Medulla oblongata (tissue), 1 donor: ENCODE measurements at regions not wholly inside any gene's neighbourhood (a gene's known extent, or its start where the extent isn't known, plus 50 kb on each side); places are given as distances from the start of the nearest gene placed in this dataset.
"Not testable (repeated sequence)": the region's sequence is repeated elsewhere in the genome, so short reads cannot be mapped to it uniquely, and the experiment has no call there.

Source experiments
- DNase-seq: peaks from one replicate; pipeline ENCODE4 v3.0.0-alpha.2; 2015; ENCODE audit errors: extremely low spot score

GRCh38 chr2:193222454-193222853 lies 1027.7 kb upstream of the TMEFF2 start:
- no peak for DNase-seq

- no peak for DNase-seq
Measured at GRCh38 chr2:193219413-193219812, 1024.7 kb upstream of the TMEFF2 start.

DNA sequence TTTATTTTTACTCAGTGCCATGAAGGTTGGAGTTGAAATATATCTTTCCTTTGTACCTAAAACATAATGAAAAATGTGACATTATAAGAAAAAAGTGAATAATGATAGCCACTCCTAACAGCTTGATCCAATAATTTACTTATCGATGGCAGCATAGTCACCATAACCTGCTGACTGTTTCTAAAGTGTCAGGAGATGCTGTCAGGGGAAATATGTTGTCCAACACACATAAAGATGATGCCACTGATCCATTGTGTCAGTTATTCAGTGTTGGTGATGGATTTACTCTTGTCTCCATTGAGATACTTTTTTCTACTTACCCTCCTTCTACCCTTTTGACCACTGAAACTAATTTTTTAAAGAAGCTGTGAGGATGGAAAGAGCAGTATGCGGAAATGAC lies 1006.9 kb upstream of the TMEFF2 start:
- DNase-seq = no peak

DNA sequence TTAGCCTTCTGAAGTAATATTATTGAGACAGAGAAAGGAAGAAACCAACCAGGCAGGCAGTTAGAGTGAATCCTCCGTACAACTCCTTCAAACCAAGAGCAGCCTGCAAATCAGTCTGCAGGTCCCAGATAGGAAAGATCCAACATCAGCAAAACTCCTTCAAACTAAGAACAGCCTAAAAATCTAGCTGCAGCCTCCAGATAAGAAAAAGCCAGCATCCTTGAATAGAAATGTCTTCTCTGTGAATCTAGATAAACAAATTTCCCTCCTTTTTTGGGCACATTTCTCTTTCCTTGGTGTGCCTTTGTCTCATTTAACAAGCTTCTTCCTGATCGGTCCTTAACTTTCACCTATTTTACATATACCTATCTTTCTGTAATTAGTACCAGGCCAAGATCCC lies 1004.6 kb upstream of the TMEFF2 start:
- DNase-seq = no peak

GRCh38 chr2:193187816-193188215 lies 993.1 kb upstream of the TMEFF2 start:
- no peak for DNase-seq

DNA sequence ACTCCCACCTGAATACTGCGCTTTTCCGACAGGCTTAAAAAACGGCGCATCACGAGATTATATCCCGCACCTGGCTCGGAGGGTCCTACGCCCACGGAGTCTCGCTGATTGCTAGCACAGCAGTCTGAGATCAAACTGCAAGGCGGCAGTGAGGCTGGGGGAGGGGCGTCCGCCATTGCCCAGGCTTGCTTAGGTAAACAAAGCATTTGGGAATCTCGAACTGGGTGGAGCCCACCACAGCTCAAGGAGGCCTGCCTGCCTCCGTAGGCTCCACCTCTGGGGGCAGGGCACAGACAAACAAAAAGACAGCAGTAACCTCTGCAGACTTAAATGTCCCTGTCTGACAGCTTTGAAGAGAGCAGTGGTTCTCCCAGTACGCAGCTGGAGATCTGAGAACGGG lies 976.2 kb upstream of the TMEFF2 start:
- not testable (repeated sequence) for DNase-seq

- no peak for DNase-seq
Measured at GRCh38 chr2:193156480-193156879, 961.7 kb upstream of the TMEFF2 start.

DNA sequence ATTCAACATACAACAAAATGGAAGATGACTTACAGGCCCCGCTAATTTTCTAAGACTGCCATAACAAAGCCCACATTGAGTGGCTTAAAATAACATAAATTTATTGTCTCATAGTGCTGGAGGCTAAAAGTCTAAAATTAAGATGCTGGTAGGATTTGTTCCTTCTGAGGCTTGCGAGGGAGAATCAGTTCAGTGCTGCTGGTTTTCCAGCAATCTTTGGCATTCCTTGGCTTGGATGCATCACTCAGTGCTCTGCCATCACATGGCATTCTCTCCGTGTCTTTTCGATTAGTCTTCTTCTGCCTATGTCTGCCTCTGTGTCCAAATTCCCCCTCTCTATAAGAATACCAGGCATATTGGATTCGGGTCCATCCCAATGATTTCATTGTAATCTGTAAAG lies 959.3 kb upstream of the TMEFF2 start:
- no peak for DNase-seq

- DNase-seq = no peak
Measured at GRCh38 chr2:193153576-193153975, 958.8 kb upstream of the TMEFF2 start.

GRCh38 chr2:193142467-193142866 lies 947.7 kb upstream of the TMEFF2 start:
- not testable (repeated sequence) for DNase-seq

GRCh38 chr2:193141998-193142397 lies 947.3 kb upstream of the TMEFF2 start:
- DNase-seq = no peak

GRCh38 chr2:193140895-193141294 lies 946.2 kb upstream of the TMEFF2 start:
- not testable (repeated sequence) for DNase-seq

DNA sequence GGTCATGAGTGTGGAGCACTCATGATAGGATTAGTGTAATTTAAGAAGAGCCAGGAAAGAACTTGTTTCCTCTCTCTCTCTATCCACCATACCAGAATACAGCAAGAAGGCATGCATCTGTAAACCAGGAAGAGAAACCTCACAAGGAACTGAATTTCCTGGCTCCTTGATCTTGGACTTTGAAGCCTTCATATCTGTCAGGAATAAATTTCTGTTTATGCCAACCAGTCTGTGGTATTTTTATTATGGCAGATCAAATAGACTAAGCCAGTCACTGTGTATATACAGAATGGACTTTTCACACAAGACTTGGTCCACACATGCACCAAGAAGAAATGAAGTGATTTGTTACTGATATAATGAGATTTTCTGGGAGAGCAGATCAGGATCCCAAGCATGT lies 930.1 kb upstream of the TMEFF2 start:
- DNase-seq = no peak

- DNase-seq = no peak
Measured at GRCh38 chr2:193114827-193115226, 920.1 kb upstream of the TMEFF2 start.

DNA sequence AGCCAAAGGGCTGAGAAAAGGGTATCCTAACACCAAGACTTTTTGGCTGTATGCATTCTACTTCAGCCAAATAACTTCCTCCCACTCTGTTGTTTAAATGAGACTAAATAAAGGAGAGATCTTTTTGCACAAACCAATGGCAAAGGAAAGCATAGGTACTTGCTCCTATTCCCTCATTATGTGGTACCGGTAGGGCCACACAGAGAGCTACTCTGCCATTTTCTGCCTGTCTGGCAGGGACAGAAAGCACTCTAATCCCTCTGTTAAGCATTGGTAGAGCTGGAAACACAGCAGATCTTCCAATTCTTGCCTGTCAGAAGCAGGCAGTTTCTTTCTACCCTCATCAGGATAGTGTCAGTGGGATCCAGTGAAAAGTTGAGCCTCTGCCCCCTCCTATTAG lies 918.3 kb upstream of the TMEFF2 start:
- no peak for DNase-seq

DNA sequence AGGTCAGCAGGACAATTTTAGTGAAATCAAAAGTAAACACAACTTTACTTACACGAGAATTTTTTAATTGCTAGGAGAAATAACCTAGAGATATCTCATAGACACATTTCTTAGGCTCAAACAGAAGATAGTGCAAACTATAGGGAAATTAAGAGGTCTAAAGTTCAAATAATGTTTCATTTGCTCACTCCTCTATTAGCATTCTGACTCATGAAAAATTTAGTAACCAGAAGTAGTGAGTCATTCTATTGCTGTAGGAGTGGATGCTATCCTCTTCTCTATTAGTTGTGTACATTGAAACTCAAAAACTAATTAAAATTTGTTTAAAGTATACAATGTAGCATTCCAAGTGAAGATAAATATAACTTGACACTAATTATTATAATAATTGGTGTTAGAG lies 908.3 kb upstream of the TMEFF2 start:
- no peak for DNase-seq

- no peak for DNase-seq
Measured at GRCh38 chr2:193101591-193101990, 906.9 kb upstream of the TMEFF2 start.

DNA sequence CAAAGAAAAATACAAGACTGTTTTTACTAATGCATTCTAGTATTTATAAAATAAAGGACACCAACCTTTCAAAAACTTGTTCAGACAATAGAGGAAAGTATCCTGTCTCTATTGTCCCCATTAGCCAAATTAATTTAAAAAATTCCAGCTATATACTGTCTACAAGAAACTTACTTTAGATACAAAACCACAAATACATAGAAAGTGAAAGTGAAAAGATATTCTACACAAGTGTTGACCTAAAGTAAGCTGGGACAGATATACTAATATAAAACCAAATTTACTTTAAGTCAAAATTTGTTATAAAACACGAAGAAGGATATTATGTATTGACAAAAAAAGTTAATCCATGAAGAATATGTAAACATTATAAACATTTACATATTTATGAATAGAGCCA lies 893.3 kb upstream of the TMEFF2 start:
- DNase-seq = no peak

DNA sequence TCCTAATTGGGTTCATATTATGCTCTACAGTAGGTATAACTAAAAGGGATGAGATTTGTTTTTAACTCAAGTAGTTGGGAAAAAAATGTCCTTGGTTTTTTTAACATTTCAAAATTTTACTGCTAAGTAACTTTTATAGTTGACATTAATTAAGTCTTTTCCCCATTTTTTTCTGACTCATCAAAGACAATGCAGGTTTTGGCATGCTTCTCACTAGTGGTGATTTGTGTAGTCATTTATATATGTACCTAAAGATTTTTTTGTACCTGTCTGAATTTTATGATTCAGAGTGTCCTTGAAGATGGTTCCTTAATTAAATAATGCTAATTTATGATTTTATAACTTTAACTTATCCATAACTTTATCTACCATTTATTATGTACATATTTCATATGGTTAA lies 882.3 kb upstream of the TMEFF2 start:
- DNase-seq = no peak

- no peak for DNase-seq
Measured at GRCh38 chr2:193074933-193075332, 880.2 kb upstream of the TMEFF2 start.

GRCh38 chr2:193072647-193073046 lies 877.9 kb upstream of the TMEFF2 start:
- DNase-seq = no peak

GRCh38 chr2:193025556-193025955 lies 830.8 kb upstream of the TMEFF2 start:
- DNase-seq = not testable (repeated sequence)

DNA sequence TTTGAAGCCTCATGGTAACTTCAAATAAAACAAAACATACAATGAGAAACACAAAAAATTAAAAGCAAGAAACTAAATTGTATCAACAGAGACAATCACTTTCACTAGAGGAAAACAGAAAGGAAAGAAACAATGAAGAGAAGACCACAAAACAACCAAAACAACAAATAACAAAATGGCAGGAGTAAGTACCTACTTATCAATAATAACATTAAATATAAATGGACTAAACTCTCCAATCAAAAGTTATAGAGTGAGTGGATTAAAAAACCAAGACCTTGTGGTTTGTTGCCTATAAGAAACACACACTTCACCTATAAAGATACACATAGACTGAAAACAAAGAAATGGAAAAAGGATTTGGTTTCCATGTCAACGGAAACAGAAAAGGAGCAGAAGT lies 830.1 kb upstream of the TMEFF2 start:
- DNase-seq = no peak

- no peak for DNase-seq
Measured at GRCh38 chr2:193011870-193012269, 817.1 kb upstream of the TMEFF2 start.

GRCh38 chr2:192993059-192993458 lies 798.3 kb upstream of the TMEFF2 start:
- no peak for DNase-seq
